GM23248 (cell line): ENCODE measurements at regions not wholly inside any gene's neighbourhood (a gene's known extent, or its start where the extent isn't known, plus 50 kb on each side); places are given as distances from the start of the nearest gene placed in this dataset.

ENCODE experiments used
- DNase-seq: peaks from one replicate; pipeline ENCODE4 v3.0.0-alpha.2; 2015
- H2AFZ ChIP-seq: fragments of 200-600 bp; sonication (generic); 2 replicates; pipeline ENCODE4 v1.6.1; 2016; ENCODE audit warnings: antibody characterized with exemption
- H3F3A ChIP-seq: fragments of 200-600 bp; sonication (generic); 2 replicates; pipeline ENCODE4 v1.6.1; 2016; ENCODE audit warnings: mild to moderate bottlenecking, antibody characterized with exemption, mixed run types; ENCODE audit not compliant: insufficient read depth
- H3K27ac ChIP-seq: fragments of 200-600 bp; sonication (generic); 2 replicates; pipeline ENCODE4 v1.5.1; 2016; ENCODE audit warnings: mild to moderate bottlenecking
- H3K27me3 ChIP-seq: fragments of 200-600 bp; sonication (generic); replicated peaks from 2 replicates; pipeline ENCODE4 v1.6.1; 2016; ENCODE audit warnings: mild to moderate bottlenecking; ENCODE audit not compliant: insufficient read depth
- H3K36me3 ChIP-seq: fragments of 200-600 bp; sonication (generic); 2 replicates; pipeline ENCODE4 v1.6.1; 2016; ENCODE audit warnings: low read depth, mild to moderate bottlenecking
- H3K4me1 ChIP-seq: fragments of 200-600 bp; sonication (generic); 2 replicates; pipeline ENCODE4 v1.6.1; 2016; ENCODE audit warnings: mild to moderate bottlenecking; ENCODE audit not compliant: insufficient read depth
- H3K4me2 ChIP-seq: fragments of 200-600 bp; sonication (generic); one replicate; pipeline ENCODE4 v1.6.1; 2016; ENCODE audit warnings: mild to moderate bottlenecking; ENCODE audit not compliant: unreplicated experiment
- H3K4me3 ChIP-seq: fragments of 200-600 bp; sonication (generic); 2 replicates; pipeline ENCODE4 v1.5.1; 2016; ENCODE audit warnings: mild to moderate bottlenecking
- H3K79me2 ChIP-seq: fragments of 200-600 bp; sonication (generic); 2 replicates; pipeline ENCODE4 v1.6.1; 2016; ENCODE audit warnings: mild to moderate bottlenecking; ENCODE audit not compliant: insufficient read depth
- H3K9ac ChIP-seq: fragments of 200-600 bp; sonication (generic); 2 replicates; pipeline ENCODE4 v1.6.1; 2016; ENCODE audit warnings: mild to moderate bottlenecking
- H3K9me2 ChIP-seq: fragments of 200-600 bp; sonication (generic); 2 replicates; pipeline ENCODE4 v1.6.1; 2016; ENCODE audit warnings: mixed run types, mild to moderate bottlenecking, moderate library complexity; ENCODE audit not compliant: insufficient read depth
- H3K9me3 ChIP-seq: fragments of 200-600 bp; sonication (generic); one replicate; pipeline ENCODE4 v1.6.1; 2017; ENCODE audit warnings: low read depth
- H4K20me1 ChIP-seq: fragments of 200-600 bp; sonication (generic); 2 replicates; pipeline ENCODE4 v1.6.0; 2016; ENCODE audit not compliant: insufficient read depth
- EZH2 ChIP-seq: fragments of 200-600 bp; sonication (generic); IDR thresholded peaks from 2 replicates; pipeline ENCODE4 v1.6.1; 2018; ENCODE audit warnings: antibody characterized with exemption, mild to moderate bottlenecking; ENCODE audit not compliant: insufficient read depth, poor library complexity, severe bottlenecking
- EZH2phosphoT487 ChIP-seq: fragments of 200-600 bp; sonication (generic); IDR thresholded peaks from 2 replicates; pipeline ENCODE4 v1.6.1; 2018; ENCODE audit warnings: antibody characterized with exemption, moderate library complexity, mild to moderate bottlenecking, low read depth; ENCODE audit not compliant: insufficient read depth
- WGBS, 2 experiments: methylation state at CpG; one replicate each; pipeline ENCODE4 v1.1.6; 2015 to 2017; ENCODE audit warnings: low lambda C conversion rate in 2 of 2, low coverage in 1 of 2; ENCODE audit errors: missing lambda C conversion rate in 2 of 2; 5-methylcytosine and 5-hydroxymethylcytosine counted together
- in situ Hi-C: fragments of 300-500 bp; cut with MboI; formaldehyde crosslinking; loops from 2 replicates; pipeline ENCODE4 v1.15.0; 2020

DNA sequence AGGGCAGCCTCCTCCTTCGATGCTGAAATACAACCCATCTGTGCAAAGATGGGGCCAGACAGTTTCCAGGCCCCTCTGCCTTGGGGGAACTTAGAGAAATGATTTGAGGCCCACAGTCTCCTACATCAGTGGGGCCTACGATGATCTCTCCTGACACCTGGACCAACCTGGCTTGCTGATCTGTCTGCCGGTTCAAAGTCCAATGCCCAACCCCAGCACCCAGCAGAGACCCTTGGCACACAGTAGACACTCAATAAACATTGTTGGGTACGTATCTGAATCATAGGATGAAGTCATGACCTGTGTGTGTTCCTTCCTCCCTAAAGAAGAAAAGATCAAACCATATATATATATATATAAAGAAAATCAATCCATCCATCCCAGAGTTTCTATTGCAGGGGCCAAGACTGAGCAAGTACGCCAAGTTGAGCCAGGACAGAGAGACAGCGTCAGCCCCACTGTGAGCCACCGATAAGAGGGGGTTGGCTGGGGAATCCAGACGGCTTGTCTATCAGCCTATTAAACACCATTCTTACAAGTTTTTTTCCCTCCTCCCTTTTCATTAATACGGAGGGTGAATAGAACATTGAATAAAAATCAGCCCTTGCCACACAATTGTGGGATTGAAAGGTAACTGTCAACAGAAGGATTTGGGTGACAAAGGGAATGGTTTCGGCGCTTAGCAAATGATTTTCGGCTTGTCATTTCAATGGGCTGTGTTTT lies 244.1 kb downstream of the MN1 start:
- no peaks in the 10 kb centered on the region for H3K36me3 ChIP-seq

DNA sequence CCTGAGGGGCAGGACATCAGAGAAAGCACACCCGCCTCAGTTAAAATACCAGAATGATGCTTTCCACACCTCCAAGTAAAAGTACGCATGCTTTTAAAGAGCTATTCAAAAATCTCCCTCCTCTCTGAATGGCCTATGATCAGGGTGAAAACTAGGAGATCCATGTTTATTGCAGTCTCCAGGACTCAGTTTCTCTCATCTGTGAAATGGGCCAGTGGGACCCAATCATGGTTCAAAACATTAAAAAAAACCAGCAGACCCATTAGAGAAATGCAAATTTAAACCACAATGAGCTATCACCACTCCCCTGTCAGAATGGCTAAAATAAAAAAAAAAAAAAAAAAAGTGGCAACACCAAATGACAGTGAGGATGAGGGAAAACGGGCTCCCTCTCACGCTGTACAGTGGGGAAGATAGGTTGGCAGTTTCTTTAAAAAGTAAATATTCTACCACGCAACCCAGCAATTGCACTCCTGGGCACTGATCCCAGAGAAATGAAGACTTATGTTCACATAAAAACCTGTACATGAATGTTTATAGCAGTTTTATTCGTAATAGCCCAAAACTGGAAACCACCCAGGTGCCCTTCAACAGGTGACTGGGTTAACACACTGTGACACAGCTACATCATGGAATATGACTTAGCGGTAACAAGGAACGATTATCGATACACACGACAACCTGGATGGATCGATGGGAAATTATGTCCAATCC lies 242.7 kb downstream of the MN1 start:
- Histone ChIP-seq H3K9me2 (no peaks in the 10 kb centered on the region), H3K4me3 (no peak overlapping the region), H3K4me2 (no peak overlapping the region), H3K9ac (no peak overlapping the region), H2AFZ (no peak overlapping the region), H3F3A (no peaks in the 10 kb centered on the region), H4K20me1 (no peaks in the 10 kb centered on the region), H3K36me3 (no peaks in the 10 kb centered on the region), H3K9me3 (no peaks in the 10 kb centered on the region), H3K79me2 (no peaks in the 10 kb centered on the region), H3K4me1 (peaks cover 8% of the 10 kb centered on the region; the same call in 1 of the 2 replicates), H3K27ac (no peak overlapping the region), H3K27me3 (peaks cover 8% of the 10 kb centered on the region; the same call in 1 of the 2 replicates)
- TF ChIP-seq EZH2phosphoT487 (no peak), EZH2 (no peak)
- DNase-seq, result no peak
- 94% methylated on average over 11 of the region's 11 CpGs for whole genome bisulfite sequencing, 2 experiments
- in situ Hi-C loops, result no loop called here

More for the DNA sequence above, 244.1 kb downstream of the MN1 start:
- DNase-seq, result no peak
- Histone ChIP-seq H3K9me2 (no peaks in the 10 kb centered on the region), H2AFZ (no peak overlapping the region), H3K79me2 (no peaks in the 10 kb centered on the region), H3K9me3 (no peaks in the 10 kb centered on the region), H3K4me1 (peaks cover 8% of the 10 kb centered on the region; the same call in 1 of the 2 replicates), H4K20me1 (no peaks in the 10 kb centered on the region), H3K27me3 (peaks cover 1% of the 10 kb centered on the region; the same call in 1 of the 2 replicates), H3K4me2 (no peak overlapping the region), H3F3A (no peaks in the 10 kb centered on the region), H3K9ac (no peak overlapping the region), H3K4me3 (no peak overlapping the region), H3K27ac (no peak overlapping the region)
- WGBS, 2 experiments, result 80 to 82% methylated on average over 12 of the region's 12 CpGs
- in situ Hi-C loops, result no loop called here
- TF ChIP-seq EZH2 (no peak), EZH2phosphoT487 (no peak)

DNA sequence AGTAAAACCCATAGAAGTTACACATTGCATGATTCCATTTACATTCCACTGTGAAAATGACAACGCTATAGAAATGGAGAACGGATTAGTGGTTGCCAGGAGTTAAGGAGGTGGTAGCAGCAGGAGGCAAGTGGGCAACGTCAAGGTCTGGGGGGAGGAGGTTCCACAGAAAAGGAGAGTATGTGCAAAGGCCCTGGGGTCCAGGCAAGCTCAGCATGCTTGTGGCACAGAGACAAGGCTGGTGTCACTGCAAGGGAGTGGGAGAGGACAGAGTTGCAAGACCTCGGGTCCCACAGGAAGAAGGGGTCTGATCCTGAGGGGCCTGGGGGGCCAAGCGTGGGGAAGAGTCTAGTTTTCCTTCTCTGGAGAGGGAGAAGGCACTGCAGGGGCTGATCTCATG lies 240.8 kb downstream of the MN1 start:
- peaks cover 8% of the 10 kb centered on the region; the same call in 1 of the 2 replicates for H3K27me3 ChIP-seq
- no peak for DNase-seq
- no peaks in the 10 kb centered on the region for H4K20me1 ChIP-seq
- H3K9me2 ChIP-seq, result no peaks in the 10 kb centered on the region
- no peaks in the 10 kb centered on the region for H3K79me2 ChIP-seq
- 62 to 74% methylated on average over 5 of the region's 5 CpGs for WGBS, 2 experiments
- no peak for TF ChIP-seq EZH2
- TF ChIP-seq EZH2phosphoT487, result no peak
- no peaks in the 10 kb centered on the region for H3K36me3 ChIP-seq
- no peak overlapping the region for H2AFZ ChIP-seq
- no peaks in the 10 kb centered on the region for H3K4me1 ChIP-seq
- H3F3A ChIP-seq, result no peaks in the 10 kb centered on the region
- H3K9me3 ChIP-seq, result no peaks in the 10 kb centered on the region
- in situ Hi-C loops, result no loop called here
- H3K4me3 ChIP-seq, result no peak overlapping the region
- no peak overlapping the region for H3K4me2 ChIP-seq
- H3K9ac ChIP-seq, result no peak overlapping the region
- no peak overlapping the region for H3K27ac ChIP-seq

DNA sequence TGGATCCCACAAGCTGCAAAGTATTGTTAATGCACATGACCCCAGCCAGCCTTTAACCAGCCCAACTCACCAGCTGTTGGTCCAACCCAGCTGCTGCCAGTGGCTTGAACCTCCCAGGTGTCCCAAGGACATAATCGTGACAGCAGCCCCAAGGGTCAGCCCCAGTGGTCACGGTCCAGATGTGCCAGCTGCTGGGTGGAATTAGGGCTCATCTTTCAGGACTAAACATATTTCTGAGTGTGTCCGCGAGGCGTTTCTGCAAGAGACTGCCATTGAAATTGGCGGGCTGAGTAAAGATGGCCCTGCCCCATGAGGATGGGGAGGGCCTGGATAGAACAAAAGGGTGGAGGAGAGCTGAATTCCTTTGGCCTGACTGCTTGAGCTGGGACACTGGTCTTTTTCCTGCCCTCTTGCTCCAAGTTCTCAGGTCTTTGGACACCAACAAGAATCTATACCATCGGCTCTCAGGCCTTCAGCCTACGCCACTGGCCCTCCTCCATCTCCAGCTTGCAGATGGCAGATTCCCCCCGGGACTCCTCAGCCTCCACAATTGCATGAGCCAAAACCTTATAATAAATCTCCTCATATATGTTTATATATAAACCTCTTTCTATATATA lies 240.2 kb downstream of the MN1 start:
- H2AFZ ChIP-seq, result no peak overlapping the region
- H3F3A ChIP-seq, result no peaks in the 10 kb centered on the region
- in situ Hi-C loops, result no loop called here
- no peak overlapping the region for H3K27ac ChIP-seq
- H3K4me1 ChIP-seq, result no peaks in the 10 kb centered on the region
- no peaks in the 10 kb centered on the region for H3K9me2 ChIP-seq
- TF ChIP-seq EZH2phosphoT487, result no peak
- TF ChIP-seq EZH2, result no peak
- WGBS, 2 experiments, result 55 to 63% methylated on average over 9 of the region's 9 CpGs
- no peak overlapping the region for H3K9ac ChIP-seq
- no peaks in the 10 kb centered on the region for H3K79me2 ChIP-seq
- H3K9me3 ChIP-seq, result no peaks in the 10 kb centered on the region
- H3K4me2 ChIP-seq, result no peak overlapping the region
- DNase-seq, result peak; percentile 38
- no peak overlapping the region for H3K4me3 ChIP-seq
- peaks cover 8% of the 10 kb centered on the region; the same call in 1 of the 2 replicates for H3K27me3 ChIP-seq
- H3K36me3 ChIP-seq, result no peaks in the 10 kb centered on the region
- no peaks in the 10 kb centered on the region for H4K20me1 ChIP-seq
